Lower leg skin (tissue), 4 donors: ENCODE measurements at regions not wholly inside any gene's neighbourhood (a gene's known extent, or its start where the extent isn't known, plus 50 kb on each side); places are given as distances from the start of the nearest gene placed in this dataset.

Experiments
- DNase-seq, 2 donors: peaks; one replicate each; pipeline ENCODE4 v3.0.0-alpha.2; 2019; ENCODE audit warnings: low spot score in 2 of 2
- H3K4me3 ChIP-seq: fragments of 200-600 bp; sonication (generic); 2 replicates; pipeline ENCODE4 v1.5.1; 2017; ENCODE audit warnings: mild to moderate bottlenecking, low read depth; ENCODE audit not compliant: poor library complexity, severe bottlenecking
- POLR2A ChIP-seq, 2 donors: fragments of 450-650 bp; IDR thresholded peaks; one replicate each; pipeline ENCODE4 v1.6.1; 2016 to 2017; ENCODE audit warnings: antibody characterized with exemption in 2 of 2, mild to moderate bottlenecking in 1 of 2, moderate library complexity in 1 of 2
- WGBS, 2 donors: methylation state at CpG; one replicate each; pipeline ENCODE4 v1.1.5; 2018; 5-methylcytosine and 5-hydroxymethylcytosine counted together
- intact Hi-C: fragments of 100-400 bp; cut with DNase I; formaldehyde crosslinking; loops from one replicate; pipeline ENCODE4 v1.15.0; 2023; ENCODE audit warnings: low total_unique reads
- TF ChIP-seq, protein P1 (sequence below), 3 donors: fragments of 450-650 bp; IDR thresholded peaks; one replicate each; pipeline ENCODE4 v1.5.1; 2016; ENCODE audit warnings: antibody characterized with exemption in 3 of 3, mild to moderate bottlenecking in 3 of 3, moderate library complexity in 2 of 3

DNA sequence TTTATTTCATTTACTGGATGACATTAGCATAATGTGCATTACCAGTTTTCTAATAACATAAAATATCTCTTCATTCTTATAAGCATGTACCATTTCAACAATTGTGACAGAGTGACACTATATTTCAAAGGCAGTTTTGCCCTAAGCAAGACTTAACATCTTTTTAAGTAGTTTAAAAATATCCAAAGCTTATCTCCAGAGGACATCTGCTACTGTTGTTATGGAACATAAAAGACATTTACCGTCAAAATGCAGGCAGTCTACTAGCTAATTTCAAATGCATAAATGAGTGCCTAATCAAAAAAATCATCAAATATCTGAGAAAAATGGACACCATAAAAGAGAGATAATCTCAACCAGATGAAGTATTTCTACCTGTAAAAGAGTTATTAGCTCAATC, 782.4 kb upstream of the BRINP3 start:
- TF ChIP-seq, protein P1, sequence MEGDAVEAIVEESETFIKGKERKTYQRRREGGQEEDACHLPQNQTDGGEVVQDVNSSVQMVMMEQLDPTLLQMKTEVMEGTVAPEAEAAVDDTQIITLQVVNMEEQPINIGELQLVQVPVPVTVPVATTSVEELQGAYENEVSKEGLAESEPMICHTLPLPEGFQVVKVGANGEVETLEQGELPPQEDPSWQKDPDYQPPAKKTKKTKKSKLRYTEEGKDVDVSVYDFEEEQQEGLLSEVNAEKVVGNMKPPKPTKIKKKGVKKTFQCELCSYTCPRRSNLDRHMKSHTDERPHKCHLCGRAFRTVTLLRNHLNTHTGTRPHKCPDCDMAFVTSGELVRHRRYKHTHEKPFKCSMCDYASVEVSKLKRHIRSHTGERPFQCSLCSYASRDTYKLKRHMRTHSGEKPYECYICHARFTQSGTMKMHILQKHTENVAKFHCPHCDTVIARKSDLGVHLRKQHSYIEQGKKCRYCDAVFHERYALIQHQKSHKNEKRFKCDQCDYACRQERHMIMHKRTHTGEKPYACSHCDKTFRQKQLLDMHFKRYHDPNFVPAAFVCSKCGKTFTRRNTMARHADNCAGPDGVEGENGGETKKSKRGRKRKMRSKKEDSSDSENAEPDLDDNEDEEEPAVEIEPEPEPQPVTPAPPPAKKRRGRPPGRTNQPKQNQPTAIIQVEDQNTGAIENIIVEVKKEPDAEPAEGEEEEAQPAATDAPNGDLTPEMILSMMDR (IDR thresholded peaks at IDR 0.05), result no peak
- no peak for TF ChIP-seq POLR2A (IDR thresholded peaks at IDR 0.05)
- intact Hi-C loops, result no loop called here
- WGBS, 2 donors, result 12% methylated on average over 1 of the region's 1 CpG
- DNase-seq, result no peak
- no peak overlapping the region for H3K4me3 ChIP-seq

DNA sequence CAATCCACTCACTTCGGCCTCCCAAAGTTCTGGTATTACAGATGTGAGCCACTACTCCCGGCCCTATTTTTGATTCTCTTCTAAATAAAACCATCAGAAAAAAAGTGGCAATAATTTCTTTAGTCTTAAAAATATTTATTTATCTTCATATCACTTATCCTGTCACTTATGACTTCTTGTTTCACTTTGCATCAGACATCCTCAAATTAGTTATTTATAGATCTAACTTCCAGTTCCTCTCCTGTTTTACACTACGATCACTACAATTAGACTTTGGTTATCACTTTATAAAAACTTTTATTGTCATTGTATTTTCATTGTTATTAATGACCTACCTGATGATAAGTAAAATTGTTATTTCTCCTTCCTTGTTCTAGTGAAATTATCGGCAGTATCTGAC, 783.4 kb upstream of the BRINP3 start:
- intact Hi-C loops, result no loop called here
- TF ChIP-seq, protein P1 (IDR thresholded peaks at IDR 0.05), result no peak
- no peak for TF ChIP-seq POLR2A (IDR thresholded peaks at IDR 0.05)
- DNase-seq, result no peak
- no peak overlapping the region for H3K4me3 ChIP-seq
- 76 to 92% methylated on average over 4 of the region's 4 CpGs for WGBS, 2 donors

DNA sequence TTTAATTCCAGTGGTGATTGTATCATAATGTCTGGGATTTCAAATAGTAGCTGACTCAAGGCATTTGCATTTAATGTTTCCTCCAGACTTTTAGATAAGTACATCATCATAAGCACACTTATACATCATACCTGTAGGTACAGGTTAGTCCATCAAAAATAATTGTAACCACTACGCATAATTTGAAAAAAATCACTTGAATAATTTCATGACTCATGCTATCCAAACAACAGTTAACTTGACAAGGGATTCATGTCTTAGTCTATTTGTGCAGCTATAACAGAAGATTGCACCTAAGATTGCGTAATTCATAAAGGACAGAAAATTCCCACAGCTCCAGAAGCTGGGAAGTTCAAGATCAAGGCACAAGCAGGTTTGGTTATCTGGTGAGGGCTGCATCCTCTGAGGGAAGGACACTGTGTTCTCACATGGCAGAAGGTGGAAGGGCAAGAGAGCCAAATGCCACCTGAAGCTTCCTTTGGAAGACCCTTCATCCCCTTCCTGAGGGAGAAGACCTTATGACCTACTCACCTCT, 801.7 kb upstream of the BRINP3 start:
- no peak for DNase-seq
- intact Hi-C loops, result no loop called here
- TF ChIP-seq, protein P1 (IDR thresholded peaks at IDR 0.05), result no peak
- no peak for TF ChIP-seq POLR2A (IDR thresholded peaks at IDR 0.05)
- H3K4me3 ChIP-seq, result no peak overlapping the region
- WGBS, 2 donors, result 76 to 91% methylated on average over 2 of the region's 2 CpGs

DNA sequence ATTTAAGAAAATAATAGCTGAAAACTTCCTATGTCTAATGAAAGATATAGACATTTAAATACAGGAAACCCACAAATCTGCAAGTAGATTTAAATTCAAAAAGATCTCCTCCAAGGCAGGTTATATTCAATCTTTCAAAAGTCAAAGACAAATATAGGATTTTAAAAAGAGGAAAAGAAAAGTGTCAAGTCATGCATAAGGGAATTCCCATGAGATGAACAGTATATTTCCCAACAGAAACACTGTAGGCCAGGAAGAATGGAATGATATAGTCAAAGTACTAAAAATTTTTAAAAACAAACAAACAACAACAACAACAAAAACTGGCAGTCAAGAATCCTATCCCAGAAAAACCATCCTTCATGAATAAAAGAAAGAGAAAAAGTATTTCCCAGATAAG, 806.5 kb upstream of the BRINP3 start:
- no peak overlapping the region for H3K4me3 ChIP-seq
- TF ChIP-seq, protein P1 (IDR thresholded peaks at IDR 0.05), result no peak
- intact Hi-C loops, result no loop called here
- no peak for DNase-seq

DNA sequence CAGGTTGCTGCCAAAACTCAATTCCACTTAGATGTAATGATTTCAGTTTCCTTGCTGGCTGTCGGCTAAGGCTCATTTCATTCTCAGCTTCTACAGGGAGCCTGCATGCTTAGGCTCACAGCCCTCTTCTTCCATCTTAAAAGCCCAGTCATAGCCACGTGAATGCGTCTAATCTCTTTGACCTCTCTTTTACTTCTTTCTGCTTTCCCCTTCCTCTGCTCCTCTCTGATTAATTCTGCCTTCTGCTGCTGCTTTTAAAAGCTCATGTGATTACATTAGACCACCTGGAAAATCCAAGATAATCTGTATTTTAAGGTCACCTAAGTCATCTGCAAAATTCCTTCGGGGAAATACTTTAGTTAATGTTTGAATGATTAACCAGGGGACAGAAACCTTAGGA, 812.8 kb upstream of the BRINP3 start:
- DNase-seq, result no peak
- WGBS, 2 donors, result 61 to 66% methylated on average over 4 of the region's 4 CpGs
- intact Hi-C loops, result no loop called here
- TF ChIP-seq, protein P1 (IDR thresholded peaks at IDR 0.05), result no peak
- no peak for TF ChIP-seq POLR2A (IDR thresholded peaks at IDR 0.05)
- no peak overlapping the region for H3K4me3 ChIP-seq

DNA sequence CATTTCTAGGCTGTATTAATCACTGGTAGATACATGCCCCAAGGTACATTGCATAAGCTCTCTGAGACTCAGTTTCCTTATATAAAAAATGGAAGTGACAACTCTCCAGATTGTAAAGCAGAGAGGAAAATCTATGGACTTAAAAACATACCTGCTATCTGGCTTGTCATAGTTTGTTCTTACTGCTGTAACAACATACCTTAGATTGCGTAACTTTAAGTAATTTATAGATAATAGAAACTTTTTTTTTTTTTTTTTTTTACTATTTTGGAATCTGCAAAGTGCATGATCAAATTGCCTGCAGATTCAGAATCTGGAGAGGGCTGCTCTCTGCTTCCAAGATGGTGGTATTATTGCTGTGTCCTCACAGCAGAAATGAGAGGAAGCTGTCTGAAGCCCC, 827.7 kb upstream of the BRINP3 start:
- H3K4me3 ChIP-seq, result no peak overlapping the region
- WGBS, 2 donors, result 76 to 87% methylated on average over 1 of the region's 1 CpG
- DNase-seq, result no peak
- TF ChIP-seq POLR2A (IDR thresholded peaks at IDR 0.05), result no peak
- TF ChIP-seq, protein P1 (IDR thresholded peaks at IDR 0.05), result no peak
- intact Hi-C loops, result no loop called here
